HepG2 (cell line): ENCODE measurements at regions not wholly inside any gene's neighbourhood (a gene's known extent, or its start where the extent isn't known, plus 50 kb on each side); places are given as distances from the start of the nearest gene placed in this dataset.

Source experiments
- ATAC-seq: fragments of 200-7000 bp; cut with Tn5 transposase; 3 replicates; pipeline ENCODE4 v1.9.1; 2020; ENCODE audit warnings: mild to moderate bottlenecking, moderate library complexity
- BruUV-seq: library from RNA; stranded (reverse); fragments of 400-500 nt; replicated peaks from 2 replicates; lab custom pipeline; 2021; lab: Mats Ljungman, UMichigan
- CTCF ChIA-PET: fragments of 300-600 bp; formaldehyde crosslinking; extraction: SDS; loops from one replicate; lab custom pipeline; 2021; ENCODE audit warnings: low total read pairs, inconsistent platforms, low intra/inter-chr PET ratio; lab: Yijun Ruan, JAX
- POLR2A ChIA-PET: fragments of 350-600 bp; sonication (Branson Sonifier 250); formaldehyde crosslinking; loops from one replicate; lab custom pipeline; 2020; ENCODE audit warnings: antibody characterized with exemption, inconsistent platforms; lab: Yijun Ruan, JAX
- DNase-seq: peaks from one replicate; pipeline ENCODE4 v3.0.0-alpha.2; 2015; ENCODE audit warnings: low spot score
- FAIRE-seq: peaks from 3 replicates; lab custom pipeline; 2011; peaks lifted over from hg19 to GRCh38; lab: Jason Lieb, UNC
- H2AFZ ChIP-seq: one replicate; pipeline ENCODE4 v1.6.1; 2011; ENCODE audit warnings: low read length, inconsistent platforms
- H3K27ac ChIP-seq: fragments of 300-600 bp; 3 replicates; pipeline ENCODE4 v1.8.0; 2011; ENCODE audit warnings: mixed run types, mild to moderate bottlenecking, mixed read lengths, low read length, inconsistent platforms; ENCODE audit not compliant: insufficient read depth; ENCODE audit errors: extremely low read length
- H3K27me3 ChIP-seq, 2 experiments: fragments of 200-600 bp in 1 of 2; 2 replicates in 1 of 2; 3 replicates in 1 of 2; pipeline versions ENCODE4 v1.6.0 to v1.8.0; 2011; ENCODE audit warnings: low read length in 2 of 2, mild to moderate bottlenecking in 2 of 2, moderate library complexity in 2 of 2, inconsistent platforms in 1 of 2; ENCODE audit not compliant: insufficient read depth in 2 of 2, control insufficient read depth in 1 of 2
- H3K36me3 ChIP-seq, 2 experiments: fragments of 200-600 bp in 1 of 2; replicated peaks in 1 of 2; 2 replicates in 1 of 2; 3 replicates in 1 of 2; pipeline versions ENCODE4 v1.5.1 to v1.8.0; 2011; ENCODE audit warnings: low read length in 2 of 2, inconsistent platforms in 1 of 2; ENCODE audit not compliant: insufficient read depth in 2 of 2, control insufficient read depth in 1 of 2
- H3K4me1 ChIP-seq: 2 replicates; pipeline ENCODE4 v1.5.1; 2012; ENCODE audit warnings: low read length, inconsistent platforms; ENCODE audit not compliant: insufficient read depth
- H3K4me2 ChIP-seq: 2 replicates; pipeline ENCODE4 v1.6.0; 2011; ENCODE audit warnings: low read depth, low read length, inconsistent platforms
- H3K4me3 ChIP-seq, 3 experiments: fragments of 200-600 bp in 1 of 3; sonication (generic), shearing (Covaris generic) in 1 of 3; replicated peaks in 1 of 3; 2 replicates each; pipeline ENCODE4 v1.5.1; 2011 to 2016; ENCODE audit warnings: low read length in 3 of 3, inconsistent platforms in 2 of 3, low read depth in 2 of 3, mild to moderate bottlenecking in 2 of 3, control low read depth in 1 of 3, mixed read lengths in 1 of 3; ENCODE audit not compliant: insufficient read depth in 1 of 3
- H3K79me2 ChIP-seq: one replicate; pipeline ENCODE4 v1.6.1; 2011; ENCODE audit warnings: low read length, inconsistent platforms; ENCODE audit not compliant: insufficient read depth
- H3K9ac ChIP-seq: 2 replicates; pipeline ENCODE4 v1.6.0; 2011; ENCODE audit warnings: mild to moderate bottlenecking, low read depth, low read length, inconsistent platforms; ENCODE audit not compliant: insufficient read depth
- H3K9me3 ChIP-seq: 2 replicates; pipeline ENCODE4 v1.5.1; 2012; ENCODE audit warnings: mild to moderate bottlenecking, low read length
- H4K20me1 ChIP-seq: 2 replicates; pipeline ENCODE4 v1.6.0; 2011; ENCODE audit warnings: inconsistent platforms, mild to moderate bottlenecking, low read length, moderate library complexity; ENCODE audit not compliant: insufficient read depth
- HNRNPH1 ChIP-seq: fragments of 200-400 bp; formaldehyde crosslinking; optimal IDR thresholded peaks from 2 replicates; pipeline ENCODE3; 2017; ENCODE audit warnings: mild to moderate bottlenecking, low read depth, low read length
- HNRNPLL ChIP-seq: fragments of 200-400 bp; formaldehyde crosslinking; IDR thresholded peaks from 2 replicates; pipeline ENCODE4 v1.6.1; 2017; ENCODE audit warnings: mild to moderate bottlenecking, low read depth, low read length; ENCODE audit not compliant: poor library complexity, severe bottlenecking
- KDM5A ChIP-seq: fragments of 200-600 bp; sonication (generic); IDR thresholded peaks from 2 replicates; pipeline ENCODE4 v1.7.0; 2018; ENCODE audit warnings: antibody characterized with exemption, mild to moderate bottlenecking, low read length, borderline replicate concordance
- MEIS2 ChIP-seq: sonication (generic); formaldehyde crosslinking; IDR thresholded peaks from 2 replicates; pipeline ENCODE4 v1.9.0; 2021; ENCODE audit warnings: mild to moderate bottlenecking, missing genetic modification reagents
- RFX1 ChIP-seq: fragments of 450-650 bp; IDR thresholded peaks from 2 replicates; pipeline ENCODE4 v1.6.1; 2017
- SP2 ChIP-seq: sonication (generic); formaldehyde crosslinking; IDR thresholded peaks from 2 replicates; pipeline ENCODE4 v1.5.1; 2020; ENCODE audit warnings: mild to moderate bottlenecking, missing genetic modification reagents
- ZIK1 ChIP-seq: sonication (generic); formaldehyde crosslinking; IDR thresholded peaks from 2 replicates; pipeline ENCODE4 v1.5.0; 2020; ENCODE audit warnings: mild to moderate bottlenecking, low read depth, missing genetic modification reagents, borderline replicate concordance
- ZNF263 ChIP-seq: sonication (generic); formaldehyde crosslinking; IDR thresholded peaks from 2 replicates; pipeline ENCODE4 v1.4.0; 2020; ENCODE audit warnings: missing genetic modification reagents
- ZNF292 ChIP-seq: sonication (generic); formaldehyde crosslinking; IDR thresholded peaks from 2 replicates; pipeline ENCODE4 v1.8.1; 2022; ENCODE audit warnings: mild to moderate bottlenecking, low read depth, missing genetic modification reagents, borderline replicate concordance
- ZNF431 ChIP-seq: sonication (generic); formaldehyde crosslinking; IDR thresholded peaks from 2 replicates; pipeline ENCODE4 v1.9.0; 2022; ENCODE audit warnings: missing genetic modification reagents, low read depth, mild to moderate bottlenecking, borderline replicate concordance
- ZNF605 ChIP-seq: sonication (generic); formaldehyde crosslinking; IDR thresholded peaks from 2 replicates; pipeline ENCODE4 v1.8.0; 2022; ENCODE audit warnings: mild to moderate bottlenecking, missing genetic modification reagents
- ZNF607 ChIP-seq: sonication (generic); formaldehyde crosslinking; IDR thresholded peaks from 2 replicates; pipeline ENCODE4 v1.5.1; 2020; ENCODE audit warnings: missing genetic modification reagents, mild to moderate bottlenecking, borderline replicate concordance
- ZNF670 ChIP-seq: sonication (generic); formaldehyde crosslinking; IDR thresholded peaks from 2 replicates; pipeline ENCODE4 v1.8.0; 2022; ENCODE audit warnings: mild to moderate bottlenecking, missing genetic modification reagents, borderline replicate concordance
- WGBS: methylation state at CpG from one replicate; pipeline ENCODE4 v1.1.6; 2017; ENCODE audit warnings: low lambda C conversion rate; 5-methylcytosine and 5-hydroxymethylcytosine counted together
- in situ Hi-C: cut with HindIII; loops from 2 replicates; pipeline ENCODE4 v1.10.0; 2017; ENCODE audit warnings: low pct_unique_long_range_greater_than_20kb; ENCODE audit not compliant: extremely low pct_ligation_motif_present
- intact Hi-C: fragments of 100-400 bp; cut with micrococcal nuclease; formaldehyde crosslinking; loops from one replicate; pipeline ENCODE4 v1.10.0; 2022; ENCODE audit not compliant: unreplicated experiment
- TF ChIP-seq, protein P1 (sequence below): sonication (generic); formaldehyde crosslinking; IDR thresholded peaks from 2 replicates; pipeline ENCODE4 v1.8.0; 2022; ENCODE audit warnings: mild to moderate bottlenecking, missing genetic modification reagents, moderate library complexity
- TF ChIP-seq, protein P2 (sequence below): sonication (generic); formaldehyde crosslinking; IDR thresholded peaks from 2 replicates; pipeline ENCODE4 v1.5.0; 2020; ENCODE audit warnings: missing genetic modification reagents, mild to moderate bottlenecking, borderline replicate concordance

DNA sequence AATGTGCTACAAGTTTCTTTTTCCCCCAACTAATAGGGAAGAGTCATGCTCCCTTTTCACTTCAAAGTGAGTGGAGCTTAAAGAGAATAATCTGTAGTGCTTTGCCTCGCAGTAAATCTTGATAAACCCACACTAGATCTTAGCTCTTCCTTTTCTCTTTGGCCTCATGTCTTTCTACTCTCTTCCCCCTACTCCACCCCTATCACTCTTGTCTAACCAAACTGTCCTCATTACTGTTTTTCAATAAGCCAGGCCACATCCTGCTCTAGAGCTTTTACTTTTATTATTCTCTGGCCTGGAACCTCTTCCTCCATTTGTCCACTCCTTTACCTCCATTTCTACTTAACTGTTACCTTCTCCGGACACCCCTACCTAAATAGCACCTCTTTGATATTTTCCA is 291.0 kb upstream of the SATB1 start:
- no peaks in the 10 kb centered on the region for H4K20me1 ChIP-seq
- ATAC-seq (no peak), DNase-seq (no peak), FAIRE-seq (no peak)
- H3K79me2 ChIP-seq, result no peaks in the 10 kb centered on the region
- CTCF ChIA-PET, result no interaction called here
- no peak overlapping the region for H3K27ac ChIP-seq
- no peaks in the 10 kb centered on the region; a peak in 1 of 5 replicates for H3K27me3 ChIP-seq
- no peak overlapping the region for H2AFZ ChIP-seq
- no TSS peak for BruUV-seq
- no peak overlapping the region for H3K4me3 ChIP-seq
- H3K9ac ChIP-seq, result no peak overlapping the region
- intact Hi-C loops, result no loop called here
- no peak for TF ChIP-seq MEIS2
- no peak for TF ChIP-seq ZNF263
- TF ChIP-seq HNRNPLL, result no peak
- no peak for TF ChIP-seq HNRNPH1
- no peak for TF ChIP-seq ZNF292 (CRISPR knock-in tag)
- no peak for TF ChIP-seq RFX1
- no peak for TF ChIP-seq ZNF607 (CRISPR knock-in tag)
- TF ChIP-seq, protein P1, sequence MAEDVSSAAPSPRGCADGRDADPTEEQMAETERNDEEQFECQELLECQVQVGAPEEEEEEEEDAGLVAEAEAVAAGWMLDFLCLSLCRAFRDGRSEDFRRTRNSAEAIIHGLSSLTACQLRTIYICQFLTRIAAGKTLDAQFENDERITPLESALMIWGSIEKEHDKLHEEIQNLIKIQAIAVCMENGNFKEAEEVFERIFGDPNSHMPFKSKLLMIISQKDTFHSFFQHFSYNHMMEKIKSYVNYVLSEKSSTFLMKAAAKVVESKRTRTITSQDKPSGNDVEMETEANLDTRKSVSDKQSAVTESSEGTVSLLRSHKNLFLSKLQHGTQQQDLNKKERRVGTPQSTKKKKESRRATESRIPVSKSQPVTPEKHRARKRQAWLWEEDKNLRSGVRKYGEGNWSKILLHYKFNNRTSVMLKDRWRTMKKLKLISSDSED (CRISPR knock-in tag), result no peak
- TF ChIP-seq, all 625 proteins: peak for 0
- POLR2A ChIA-PET, result no interaction called here
- WGBS, result 2% methylated on average over 2 of the region's 2 CpGs
- H3K9me3 ChIP-seq, result no peaks in the 10 kb centered on the region
- H3K36me3 ChIP-seq, result no peaks in the 10 kb centered on the region
- H3K4me2 ChIP-seq, result no peak overlapping the region
- no peaks in the 10 kb centered on the region for H3K4me1 ChIP-seq
- in situ Hi-C loops, result no loop called here

DNA sequence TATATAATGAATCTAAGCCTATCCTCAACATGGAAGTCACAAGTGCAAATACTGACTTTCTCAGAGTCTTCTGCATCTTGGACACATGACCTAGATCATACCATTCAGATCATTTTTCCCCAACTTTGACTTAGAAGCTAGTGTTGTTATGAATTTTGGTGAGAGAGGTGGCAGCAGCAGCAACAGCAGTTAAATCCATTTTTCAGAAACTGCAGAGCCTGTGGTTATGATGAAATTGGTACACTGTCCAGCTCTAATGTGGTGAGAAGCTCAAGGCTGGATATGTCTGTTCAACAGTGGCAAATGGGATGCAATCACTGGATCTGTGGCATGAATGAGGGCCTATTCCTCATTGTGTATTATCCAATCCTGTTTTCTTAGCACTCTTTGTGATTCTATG is 290.1 kb upstream of the SATB1 start:
- in situ Hi-C loops, result no loop called here
- POLR2A ChIA-PET, result no interaction called here
- Histone ChIP-seq H2AFZ (no peak overlapping the region), H3K9ac (no peak overlapping the region), H3K27ac (no peak overlapping the region)
- no peak for TF ChIP-seq ZIK1
- TF ChIP-seq, protein P2, sequence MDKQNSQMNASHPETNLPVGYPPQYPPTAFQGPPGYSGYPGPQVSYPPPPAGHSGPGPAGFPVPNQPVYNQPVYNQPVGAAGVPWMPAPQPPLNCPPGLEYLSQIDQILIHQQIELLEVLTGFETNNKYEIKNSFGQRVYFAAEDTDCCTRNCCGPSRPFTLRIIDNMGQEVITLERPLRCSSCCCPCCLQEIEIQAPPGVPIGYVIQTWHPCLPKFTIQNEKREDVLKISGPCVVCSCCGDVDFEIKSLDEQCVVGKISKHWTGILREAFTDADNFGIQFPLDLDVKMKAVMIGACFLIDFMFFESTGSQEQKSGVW (CRISPR knock-in tag), result no peak
- no peak for TF ChIP-seq ZNF605 (CRISPR knock-in tag)
- no peak for TF ChIP-seq SP2
- TF ChIP-seq KDM5A, result no peak
- TF ChIP-seq ZNF670 (CRISPR knock-in tag), result no peak
- TF ChIP-seq ZNF431 (CRISPR knock-in tag), result no peak
- TF ChIP-seq, all 625 proteins: peak for 0
- no peak for FAIRE-seq
- H3K36me3 ChIP-seq, result no peaks in the 10 kb centered on the region
- no peaks in the 10 kb centered on the region for H3K9me3 ChIP-seq
- no peak overlapping the region for H3K4me3 ChIP-seq
- ATAC-seq, result no peak
- H3K27me3 ChIP-seq, result no peaks in the 10 kb centered on the region; a peak in 1 of 5 replicates
- DNase-seq, result no peak
- no peaks in the 10 kb centered on the region for H3K4me1 ChIP-seq
- intact Hi-C loops, result no loop called here
- no TSS peak for BruUV-seq
- CTCF ChIA-PET, result no interaction called here
- H4K20me1 ChIP-seq, result no peaks in the 10 kb centered on the region
- no peaks in the 10 kb centered on the region for H3K79me2 ChIP-seq
- H3K4me2 ChIP-seq, result no peak overlapping the region
